HG03520 (cell line): ENCODE measurements at regions not wholly inside any gene's neighbourhood (a gene's known extent, or its start where the extent isn't known, plus 50 kb on each side); places are given as distances from the start of the nearest gene placed in this dataset.
A peak's percentile ranks its signal among the peaks of the same experiment; 100 is the strongest.
"Not testable (repeated sequence)": the region's sequence is repeated elsewhere in the genome, so short reads cannot be mapped to it uniquely, and the experiment has no call there.

Experiments used
- ATAC-seq: cut with Tn5 transposase; IDR thresholded peaks from one replicate; pipeline ENCODE4 v1.9.1; 2021; ENCODE audit warnings: mild to moderate bottlenecking, moderate library complexity; ENCODE audit not compliant: unreplicated experiment

DNA sequence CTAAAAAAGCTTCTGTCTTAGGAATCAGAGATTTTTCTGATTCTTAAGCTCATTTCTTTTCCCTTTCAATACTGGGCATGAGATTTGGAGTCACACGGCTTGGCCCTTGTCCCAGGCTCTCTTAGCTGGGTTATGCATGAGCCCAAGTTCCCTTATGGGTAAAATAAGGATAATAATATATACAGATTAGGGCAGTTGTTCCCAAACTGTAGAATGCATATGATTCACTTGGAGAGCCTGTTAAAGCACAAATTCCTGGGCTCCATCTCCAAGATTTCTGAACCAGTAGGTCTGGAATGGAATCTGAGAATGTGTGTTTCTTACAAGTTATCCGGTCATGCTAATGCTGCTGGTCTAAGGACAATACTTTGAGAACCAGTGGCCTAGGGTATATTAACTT lies 154.0 kb downstream of the REEP3 start:
- no peak for ATAC-seq

- ATAC-seq, result no peak
These were observed 155.8 kb downstream of the REEP3 start for GRCh38 chr10:63677001-63677400.

GRCh38 chr10:63680545-63680944 lies 159.3 kb downstream of the REEP3 start:
- ATAC-seq, result not testable (repeated sequence)

- ATAC-seq, result peak; percentile 73
These were observed 160.9 kb downstream of the REEP3 start for GRCh38 chr10:63681993-63682697.

DNA sequence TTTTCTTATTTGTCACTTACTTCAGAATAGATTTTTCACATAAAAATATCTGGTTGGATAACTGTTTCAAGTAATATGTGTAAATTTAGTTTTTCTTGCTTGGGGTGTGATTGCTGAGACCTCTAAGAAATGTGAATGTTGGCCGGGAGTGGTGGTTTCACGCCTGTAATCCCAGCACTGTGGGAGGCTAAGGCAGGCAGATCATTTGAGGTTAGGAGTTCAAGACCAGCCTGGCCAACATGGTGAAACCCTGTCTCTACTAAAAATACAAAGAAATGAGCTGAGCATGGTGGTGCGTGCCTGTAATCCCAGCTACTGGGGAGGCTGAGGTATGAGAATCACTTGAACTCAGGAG lies 161.5 kb downstream of the REEP3 start:
- not testable (repeated sequence) for ATAC-seq

GRCh38 chr10:63683223-63683622 lies 162.0 kb downstream of the REEP3 start:
- ATAC-seq, result no peak

DNA sequence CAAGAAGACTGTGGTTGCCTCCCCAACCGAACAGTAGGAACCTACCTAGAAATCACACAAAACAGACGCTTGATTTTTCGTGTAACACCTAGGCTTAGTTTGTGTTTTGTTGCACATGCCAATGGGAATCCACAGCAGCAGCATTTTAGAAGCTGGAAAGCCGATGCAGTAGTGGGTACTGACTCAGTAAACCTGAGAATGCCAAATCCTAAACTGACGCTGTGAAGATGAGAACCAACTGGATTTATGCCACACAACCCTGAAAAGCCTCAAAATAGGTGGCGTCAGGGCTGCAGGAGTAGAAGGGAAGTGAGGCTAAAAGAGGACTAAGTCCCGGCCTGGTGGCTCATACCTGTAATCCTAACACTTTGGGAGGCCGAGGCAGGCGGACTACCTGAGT lies 162.5 kb downstream of the REEP3 start:
- ATAC-seq, result no peak

DNA sequence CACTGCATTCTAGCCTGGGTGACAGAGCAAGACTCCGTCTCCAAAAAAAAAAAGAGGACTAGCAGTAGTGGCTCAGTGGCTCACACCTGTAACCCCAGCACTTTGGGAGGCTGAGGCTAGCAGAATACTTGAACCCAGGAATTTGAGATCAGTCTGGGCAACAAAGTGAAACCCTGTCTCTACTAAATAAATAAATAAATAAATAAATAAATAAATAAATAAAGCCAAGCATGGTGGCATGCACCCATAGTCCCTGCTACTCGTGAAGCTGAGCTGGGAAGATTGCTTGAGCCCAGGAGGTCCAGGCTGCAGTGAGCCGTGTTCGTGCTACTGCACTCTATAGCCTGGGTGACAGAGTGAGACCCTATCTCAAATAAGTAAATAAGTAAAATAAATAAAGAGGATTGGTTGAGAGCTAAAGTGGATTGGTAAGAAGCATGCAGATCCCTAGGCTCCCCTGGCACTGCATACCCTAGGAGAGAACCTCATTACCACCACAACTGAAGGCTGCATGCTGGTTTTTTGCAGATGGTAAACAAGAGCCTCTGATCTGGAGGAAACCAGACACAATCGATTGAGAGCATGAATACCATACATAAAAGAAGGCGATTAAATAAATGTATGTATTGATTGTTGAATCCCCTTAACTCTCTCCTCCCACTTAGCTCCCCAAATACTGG lies 163.2 kb downstream of the REEP3 start:
- ATAC-seq, result no peak

GRCh38 chr10:63689768-63690167 lies 168.6 kb downstream of the REEP3 start:
- ATAC-seq, result peak; percentile 48

- ATAC-seq, result no peak
These were observed 171.2 kb downstream of the REEP3 start for GRCh38 chr10:63692220-63692896.

GRCh38 chr10:63693021-63693420 lies 171.8 kb downstream of the REEP3 start:
- not testable (repeated sequence) for ATAC-seq

- no peak for ATAC-seq
These were observed 175.0 kb downstream of the REEP3 start for GRCh38 chr10:63696205-63696604.

DNA sequence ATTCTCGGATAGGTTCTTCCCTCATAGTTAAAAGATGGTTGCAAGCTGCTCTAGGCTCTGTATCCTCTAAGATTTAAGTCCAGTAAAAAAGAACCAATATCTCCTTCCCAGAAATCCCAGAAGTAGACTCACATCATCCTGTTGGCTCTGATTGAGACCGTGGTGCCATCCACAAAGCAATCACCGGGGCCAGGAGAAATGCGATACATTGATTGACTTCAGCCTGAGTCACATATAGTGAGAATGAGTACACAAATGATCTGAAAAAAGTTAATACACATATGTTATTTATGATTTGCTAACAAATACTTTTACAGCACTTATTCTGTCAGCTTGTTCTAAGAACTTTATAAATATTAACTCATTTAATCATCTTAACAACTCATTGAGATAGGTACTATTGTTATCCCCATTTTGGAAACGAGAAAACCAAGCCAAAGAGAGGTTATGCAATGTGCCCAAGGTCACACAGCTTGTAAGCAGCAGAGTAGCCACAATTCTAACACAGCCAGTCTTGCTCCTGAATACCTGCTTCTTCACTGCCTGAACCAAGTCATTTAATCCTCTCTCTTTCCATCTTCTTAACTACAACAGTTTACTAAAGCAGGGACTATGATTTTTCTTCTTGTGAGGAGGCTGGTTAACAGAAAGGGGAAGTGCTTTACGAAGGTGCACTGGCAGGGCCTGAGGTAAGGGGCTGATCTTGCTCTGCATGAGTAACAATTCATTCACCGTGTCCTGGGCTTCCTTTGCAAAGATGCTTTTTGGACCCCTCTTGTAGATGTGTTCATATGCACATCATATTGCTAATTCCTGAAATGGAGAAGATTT lies 177.0 kb downstream of the REEP3 start:
- ATAC-seq, result peak; percentile 55

DNA sequence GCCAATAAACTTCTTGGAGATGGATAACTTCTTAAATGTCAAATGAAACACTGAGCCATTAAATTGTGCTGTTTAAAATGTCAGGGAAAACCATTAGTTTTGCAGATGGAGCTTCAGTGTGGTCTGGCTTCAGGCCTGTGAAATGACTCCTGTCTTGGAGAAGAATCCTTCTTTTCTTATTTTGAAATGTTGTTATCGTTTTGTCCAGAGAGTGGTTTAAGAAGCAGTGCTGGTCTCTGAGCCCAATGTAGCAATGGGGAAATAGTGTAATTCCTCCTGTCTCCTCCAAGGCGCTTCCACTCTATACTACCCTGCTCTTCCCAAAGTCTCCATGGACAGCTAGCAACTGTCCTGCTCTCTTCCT lies 177.6 kb downstream of the REEP3 start:
- no peak for ATAC-seq

GRCh38 chr10:63699785-63700613 lies 178.8 kb downstream of the REEP3 start:
- ATAC-seq, result no peak

DNA sequence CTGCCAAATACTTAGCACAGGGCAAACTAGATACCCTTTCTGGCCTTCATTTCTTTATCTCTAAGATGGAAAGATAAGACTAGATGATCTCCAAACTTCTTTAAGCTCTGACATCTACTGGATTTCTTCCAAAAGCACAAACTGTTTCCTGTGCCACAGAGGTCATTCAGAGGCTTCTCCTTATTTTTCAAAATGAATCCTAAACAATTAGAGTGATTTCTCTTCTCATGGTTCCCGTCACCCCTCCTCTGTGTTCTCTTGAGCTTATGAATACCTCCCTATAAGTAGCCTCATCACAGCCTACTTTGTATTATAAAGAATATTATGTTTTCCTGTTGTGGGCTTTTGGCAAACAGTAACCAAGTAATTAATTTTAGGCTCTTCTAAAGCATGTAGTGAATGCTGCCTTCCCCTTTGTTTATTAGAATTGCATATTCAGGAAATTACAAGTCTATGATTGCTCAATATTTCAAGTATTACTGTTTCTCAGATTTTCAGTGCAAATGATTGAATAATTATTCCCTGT lies 179.5 kb downstream of the REEP3 start:
- no peak for ATAC-seq

DNA sequence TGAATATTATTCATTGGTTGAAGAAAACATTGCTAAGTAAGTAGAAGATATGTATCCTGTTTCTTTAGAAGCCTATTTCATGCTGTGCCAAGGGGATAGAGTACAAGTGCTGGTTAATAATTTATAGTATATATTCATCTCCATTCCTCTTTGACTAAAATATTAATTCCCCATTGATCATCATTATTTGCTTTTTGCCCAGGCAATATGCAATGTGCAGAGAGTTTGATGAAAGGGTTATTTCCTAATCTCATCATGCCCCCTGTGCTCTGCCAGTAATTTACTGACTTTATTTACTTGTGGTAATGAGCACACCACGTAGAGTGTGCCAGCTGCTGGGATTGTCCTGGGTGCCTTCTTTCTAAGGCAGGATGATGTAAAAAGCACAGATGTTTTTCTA lies 180.9 kb downstream of the REEP3 start:
- ATAC-seq, result no peak

DNA sequence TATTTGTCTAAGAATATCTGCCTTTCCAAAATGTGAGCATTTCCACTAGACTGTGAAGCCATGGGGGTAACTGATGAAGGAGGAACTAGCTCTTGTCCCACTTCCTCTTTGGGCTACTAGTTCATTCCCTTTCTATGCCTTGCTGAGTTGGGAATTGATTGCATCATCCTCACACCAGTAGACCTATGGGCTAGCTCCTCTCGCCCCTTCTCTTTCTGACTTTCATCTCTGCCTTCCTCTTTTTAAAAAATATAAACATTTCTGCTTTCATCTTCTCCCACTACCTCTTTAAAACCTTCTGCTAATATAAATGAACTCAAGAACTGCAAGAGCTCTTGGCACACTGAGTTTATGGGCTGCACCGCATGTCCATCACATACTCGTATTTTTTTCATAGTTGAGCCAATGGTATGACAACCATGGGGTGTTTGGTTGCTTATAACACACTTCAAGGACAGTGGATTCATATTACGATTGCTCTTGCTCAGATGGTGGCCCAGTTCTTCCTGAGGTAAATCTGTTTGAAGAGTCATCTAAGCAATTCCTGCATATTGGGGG lies 182.0 kb downstream of the REEP3 start:
- no peak for ATAC-seq

DNA sequence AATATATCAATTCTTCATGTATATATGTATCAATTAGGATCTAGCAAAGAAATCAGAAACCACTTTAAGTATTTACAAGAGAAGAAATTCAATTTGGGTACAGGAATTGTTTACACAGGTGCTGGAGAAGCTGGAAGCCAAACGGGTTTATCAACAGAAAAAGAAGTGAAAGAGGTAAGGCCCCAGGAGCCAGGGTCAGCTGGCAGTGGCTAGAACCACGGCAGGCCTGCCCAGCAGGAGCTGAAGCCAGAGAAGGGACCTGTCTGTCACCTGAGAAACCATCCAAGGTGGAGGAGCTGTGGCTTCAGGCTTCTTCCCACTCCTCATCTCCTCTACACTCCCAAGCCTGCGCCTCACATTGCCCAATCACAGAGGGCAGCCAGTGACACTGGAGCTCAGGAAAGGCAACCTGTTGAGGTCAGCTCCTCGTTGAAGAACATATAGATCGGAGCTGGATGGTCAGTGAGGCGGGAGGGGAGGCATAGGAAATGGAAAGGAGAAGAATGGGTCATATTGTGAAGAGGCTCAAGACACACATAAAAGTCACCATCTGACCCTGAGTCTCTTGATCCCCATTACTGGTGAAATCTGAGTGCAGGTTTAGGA lies 182.6 kb downstream of the REEP3 start:
- no peak for ATAC-seq
